Panc1 (cell line): ENCODE measurements at regions not wholly inside any gene's neighbourhood (a gene's known extent, or its start where the extent isn't known, plus 50 kb on each side); places are given as distances from the start of the nearest gene placed in this dataset.

Experiments
- ATAC-seq: fragments of 200-7000 bp; cut with Tn5 transposase; 2 replicates; pipeline ENCODE4 v1.9.1; 2020; ENCODE audit warnings: mild to moderate bottlenecking, moderate library complexity
- BruUV-seq: library from RNA; stranded (reverse); fragments of 400-500 nt; replicated peaks from 2 replicates; lab custom pipeline; 2021; lab: Mats Ljungman, UMichigan
- CTCF ChIA-PET: fragments of 300-600 bp; sonication (Branson Sonifier 250); formaldehyde crosslinking; loops from one replicate; lab custom pipeline; 2022; ENCODE audit warnings: antibody characterized with exemption; lab: Charles Lee
- POLR2A ChIA-PET: fragments of 300-600 bp; sonication (Branson Sonifier 250); formaldehyde crosslinking; loops from one replicate; lab custom pipeline; 2022; ENCODE audit warnings: antibody characterized with exemption; lab: Charles Lee
- DNase-seq: peaks from one replicate; pipeline ENCODE4 v3.0.0-alpha.2; 2010; ENCODE audit warnings: low read depth, low spot score
- H3K27ac ChIP-seq: 2 replicates; pipeline ENCODE4 v1.5.1; 2011; ENCODE audit warnings: mild to moderate bottlenecking, low read length, inconsistent platforms
- H3K27me3 ChIP-seq: fragments of 200-500 bp; sonication (Bioruptor generic); 2 replicates; pipeline ENCODE4 v1.6.0; 2014; ENCODE audit warnings: low read length, inconsistent platforms; ENCODE audit not compliant: control insufficient read depth, insufficient read depth
- H3K36me3 ChIP-seq: fragments of 200-500 bp; sonication (Bioruptor generic); 2 replicates; pipeline ENCODE4 v1.5.1; 2014; ENCODE audit warnings: inconsistent platforms, mild to moderate bottlenecking, low read length, moderate library complexity; ENCODE audit not compliant: control insufficient read depth, insufficient read depth
- H3K4me1 ChIP-seq: 2 replicates; pipeline ENCODE4 v1.5.1; 2011; ENCODE audit warnings: inconsistent platforms, mild to moderate bottlenecking, low read length, moderate library complexity; ENCODE audit not compliant: control insufficient read depth, insufficient read depth
- H3K4me3 ChIP-seq, 2 experiments: 2 replicates each; pipeline ENCODE4 v1.5.1; 2011 to 2012; ENCODE audit warnings: low read depth in 2 of 2, low read length in 2 of 2, mild to moderate bottlenecking in 2 of 2, inconsistent platforms in 1 of 2, moderate library complexity in 1 of 2
- H3K9me3 ChIP-seq: fragments of 200-500 bp; sonication (Bioruptor generic); 2 replicates; pipeline ENCODE4 v1.5.1; 2014; ENCODE audit warnings: low read depth, mild to moderate bottlenecking, inconsistent platforms, low read length, moderate library complexity; ENCODE audit not compliant: control insufficient read depth, insufficient read depth
- POLR2AphosphoS5 ChIP-seq: IDR thresholded peaks from 2 replicates; pipeline ENCODE4 v1.6.1; 2012; ENCODE audit warnings: mild to moderate bottlenecking, low read depth, low read length, moderate library complexity
- SIN3A ChIP-seq: IDR thresholded peaks from 2 replicates; pipeline ENCODE4 v1.6.1; 2012; ENCODE audit warnings: low read depth, mild to moderate bottlenecking, low read length, moderate library complexity, borderline replicate concordance; ENCODE audit not compliant: insufficient read depth
- TCF7L2 ChIP-seq: IDR thresholded peaks from 2 replicates; pipeline ENCODE4 v1.6.1; 2011; ENCODE audit warnings: mild to moderate bottlenecking, low read depth, low read length, inconsistent platforms
- in situ Hi-C: cut with HindIII; loops from 2 replicates; pipeline ENCODE4 v1.10.0; 2016; ENCODE audit warnings: low sequenced_read_pairs, low pct_unique_long_range_greater_than_20kb
- intact Hi-C: fragments of 100-400 bp; cut with micrococcal nuclease; formaldehyde crosslinking; loops from one replicate; pipeline ENCODE4 v1.10.0; 2022; ENCODE audit not compliant: unreplicated experiment
- TF ChIP-seq, protein P1 (sequence below): fragments of 450-650 bp; IDR thresholded peaks from 2 replicates; pipeline ENCODE4 v1.5.1; 2017; ENCODE audit warnings: mild to moderate bottlenecking
- TF ChIP-seq, protein P2 (sequence below), 2 experiments: IDR thresholded peaks; 2 replicates each; pipeline ENCODE4 v1.6.1; 2011 to 2012; ENCODE audit warnings: low read depth in 2 of 2, control low read depth in 1 of 2, low read length in 1 of 2, mild to moderate bottlenecking in 1 of 2, moderate library complexity in 1 of 2; ENCODE audit not compliant: insufficient read depth in 1 of 2

DNA sequence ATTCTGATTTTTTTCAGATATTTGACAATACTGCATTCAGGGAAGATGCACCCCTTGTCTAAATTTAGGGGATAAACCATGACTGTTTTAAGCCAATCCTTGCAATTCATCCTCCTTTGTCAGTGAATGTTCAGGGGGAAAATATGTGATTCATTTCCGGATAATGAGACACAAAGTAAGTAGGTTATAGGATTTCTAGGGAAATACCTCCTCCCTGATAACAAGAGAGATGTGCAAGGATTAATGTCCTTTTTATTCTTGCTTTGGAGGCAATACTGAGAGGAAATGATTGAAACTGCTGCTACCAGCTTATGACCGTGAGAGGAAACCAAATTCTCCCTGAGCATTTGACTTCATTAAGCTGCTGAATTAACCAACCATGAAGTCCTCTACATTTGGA, 161.3 kb upstream of the EYA4 start:
- Histone ChIP-seq H3K9me3 (no peaks in the 10 kb centered on the region), H3K4me3 (no peak overlapping the region), H3K27ac (no peak overlapping the region), H3K4me1 (no peaks in the 10 kb centered on the region), H3K27me3 (no peaks in the 10 kb centered on the region), H3K36me3 (no peaks in the 10 kb centered on the region)
- TF ChIP-seq SIN3A (no peak), TCF7L2 (no peak), POLR2AphosphoS5 (no peak)
- TF ChIP-seq, protein P1, sequence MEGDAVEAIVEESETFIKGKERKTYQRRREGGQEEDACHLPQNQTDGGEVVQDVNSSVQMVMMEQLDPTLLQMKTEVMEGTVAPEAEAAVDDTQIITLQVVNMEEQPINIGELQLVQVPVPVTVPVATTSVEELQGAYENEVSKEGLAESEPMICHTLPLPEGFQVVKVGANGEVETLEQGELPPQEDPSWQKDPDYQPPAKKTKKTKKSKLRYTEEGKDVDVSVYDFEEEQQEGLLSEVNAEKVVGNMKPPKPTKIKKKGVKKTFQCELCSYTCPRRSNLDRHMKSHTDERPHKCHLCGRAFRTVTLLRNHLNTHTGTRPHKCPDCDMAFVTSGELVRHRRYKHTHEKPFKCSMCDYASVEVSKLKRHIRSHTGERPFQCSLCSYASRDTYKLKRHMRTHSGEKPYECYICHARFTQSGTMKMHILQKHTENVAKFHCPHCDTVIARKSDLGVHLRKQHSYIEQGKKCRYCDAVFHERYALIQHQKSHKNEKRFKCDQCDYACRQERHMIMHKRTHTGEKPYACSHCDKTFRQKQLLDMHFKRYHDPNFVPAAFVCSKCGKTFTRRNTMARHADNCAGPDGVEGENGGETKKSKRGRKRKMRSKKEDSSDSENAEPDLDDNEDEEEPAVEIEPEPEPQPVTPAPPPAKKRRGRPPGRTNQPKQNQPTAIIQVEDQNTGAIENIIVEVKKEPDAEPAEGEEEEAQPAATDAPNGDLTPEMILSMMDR: no peak
- TF ChIP-seq, protein P2, sequence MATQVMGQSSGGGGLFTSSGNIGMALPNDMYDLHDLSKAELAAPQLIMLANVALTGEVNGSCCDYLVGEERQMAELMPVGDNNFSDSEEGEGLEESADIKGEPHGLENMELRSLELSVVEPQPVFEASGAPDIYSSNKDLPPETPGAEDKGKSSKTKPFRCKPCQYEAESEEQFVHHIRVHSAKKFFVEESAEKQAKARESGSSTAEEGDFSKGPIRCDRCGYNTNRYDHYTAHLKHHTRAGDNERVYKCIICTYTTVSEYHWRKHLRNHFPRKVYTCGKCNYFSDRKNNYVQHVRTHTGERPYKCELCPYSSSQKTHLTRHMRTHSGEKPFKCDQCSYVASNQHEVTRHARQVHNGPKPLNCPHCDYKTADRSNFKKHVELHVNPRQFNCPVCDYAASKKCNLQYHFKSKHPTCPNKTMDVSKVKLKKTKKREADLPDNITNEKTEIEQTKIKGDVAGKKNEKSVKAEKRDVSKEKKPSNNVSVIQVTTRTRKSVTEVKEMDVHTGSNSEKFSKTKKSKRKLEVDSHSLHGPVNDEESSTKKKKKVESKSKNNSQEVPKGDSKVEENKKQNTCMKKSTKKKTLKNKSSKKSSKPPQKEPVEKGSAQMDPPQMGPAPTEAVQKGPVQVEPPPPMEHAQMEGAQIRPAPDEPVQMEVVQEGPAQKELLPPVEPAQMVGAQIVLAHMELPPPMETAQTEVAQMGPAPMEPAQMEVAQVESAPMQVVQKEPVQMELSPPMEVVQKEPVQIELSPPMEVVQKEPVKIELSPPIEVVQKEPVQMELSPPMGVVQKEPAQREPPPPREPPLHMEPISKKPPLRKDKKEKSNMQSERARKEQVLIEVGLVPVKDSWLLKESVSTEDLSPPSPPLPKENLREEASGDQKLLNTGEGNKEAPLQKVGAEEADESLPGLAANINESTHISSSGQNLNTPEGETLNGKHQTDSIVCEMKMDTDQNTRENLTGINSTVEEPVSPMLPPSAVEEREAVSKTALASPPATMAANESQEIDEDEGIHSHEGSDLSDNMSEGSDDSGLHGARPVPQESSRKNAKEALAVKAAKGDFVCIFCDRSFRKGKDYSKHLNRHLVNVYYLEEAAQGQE (IDR thresholded peaks at IDR 0.05; ENCODE audit: insufficient read depth in 1 of 2, low read depth in 2 of 2, low read length in 1 of 2): no peak
- no TSS peak for BruUV-seq
- no peak for DNase-seq
- intact Hi-C loops (no loop called here), in situ Hi-C loops (no loop called here)
- CTCF ChIA-PET: no interaction called here
- no peak for ATAC-seq
- POLR2A ChIA-PET: no interaction called here

DNA sequence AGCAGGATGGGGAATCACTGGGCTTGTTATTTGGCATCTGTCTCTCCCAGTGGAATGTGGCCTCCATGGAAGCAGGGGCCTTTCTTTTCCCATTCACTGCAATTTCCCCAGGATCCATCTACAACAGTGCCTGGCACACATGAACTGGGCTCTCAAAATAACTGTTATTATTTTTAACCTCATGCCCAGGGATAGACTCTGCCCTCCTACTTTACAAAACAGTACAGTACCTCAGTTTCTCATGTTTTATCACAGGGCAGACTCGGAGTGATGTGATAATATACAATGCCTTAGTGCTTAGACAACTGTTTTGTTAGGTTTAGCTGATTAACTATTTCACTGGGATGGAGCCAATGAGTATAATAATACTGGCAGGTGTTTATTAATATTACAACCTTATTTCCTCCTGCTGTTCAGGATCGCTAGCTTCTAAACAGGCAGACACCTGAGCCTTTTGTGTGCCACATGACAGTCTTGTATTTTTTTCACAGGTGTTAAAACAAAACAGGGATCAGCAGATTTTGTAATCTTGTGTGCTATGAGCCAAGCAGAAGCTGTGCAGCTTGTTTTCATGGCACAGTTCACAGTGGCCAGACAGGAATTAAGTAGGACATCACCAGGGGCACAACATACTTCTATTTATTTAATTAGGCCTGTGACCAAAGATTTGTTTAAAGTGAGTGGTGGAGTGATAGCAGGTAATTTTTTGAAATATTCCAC, 157.7 kb upstream of the EYA4 start:
- Histone ChIP-seq H3K36me3 (no peaks in the 10 kb centered on the region), H3K27ac (no peak overlapping the region), H3K27me3 (no peaks in the 10 kb centered on the region), H3K9me3 (no peaks in the 10 kb centered on the region), H3K4me1 (no peaks in the 10 kb centered on the region), H3K4me3 (no peak overlapping the region)
- DNase-seq (no peak), ATAC-seq (no peak)
- TF ChIP-seq SIN3A: no peak
- TF ChIP-seq, protein P2 (IDR thresholded peaks at IDR 0.05; ENCODE audit: insufficient read depth in 1 of 2, low read depth in 2 of 2, low read length in 1 of 2): no peak
- no peak for TF ChIP-seq TCF7L2
- TF ChIP-seq, protein P1: no peak
- no peak for TF ChIP-seq POLR2AphosphoS5
- ChIA-PET POLR2A (no interaction called here), CTCF (no interaction called here)
- no TSS peak for BruUV-seq
- intact Hi-C loops (no loop called here), in situ Hi-C loops (no loop called here)
